ENCODE measurements at regions not wholly inside any gene's neighbourhood (a gene's known extent, or its start where the extent isn't known, plus 50 kb on each side); places are given as distances from the start of the nearest gene placed in this dataset.

- TF ChIP-seq ZNF274 (IDR thresholded peaks at IDR 0.05; ENCODE audit: low read depth, low read length) (no peak), EZH2 (IDR thresholded peaks at IDR 0.05) (no peak), CBX3 (IDR thresholded peaks at IDR 0.05; ENCODE audit: low read depth) (no peak), EZH2phosphoT487 (IDR thresholded peaks at IDR 0.05; ENCODE audit: borderline replicate concordance) (no peak), POLR2A (IDR thresholded peaks at IDR 0.05; ENCODE audit: borderline replicate concordance, extremely low read depth, insufficient read depth, insufficient read length) (no peak), POLR2AphosphoS5 (IDR thresholded peaks at IDR 0.05; ENCODE audit: low read depth, low read length) (no peak), YY1 (IDR thresholded peaks at IDR 0.05; ENCODE audit: extremely low read depth, insufficient replicate concordance, low read depth, low read length) (no peak), CEBPB (IDR thresholded peaks at IDR 0.05; ENCODE audit: low read depth) (no peak), ELF1 (IDR thresholded peaks at IDR 0.05; ENCODE audit: borderline replicate concordance, low read depth) (no peak), EGR1 (IDR thresholded peaks at IDR 0.05; ENCODE audit: low read depth) (no peak), TCF7L2 (IDR thresholded peaks at IDR 0.05; ENCODE audit: borderline replicate concordance, extremely low read depth, insufficient read depth, insufficient read length) (no peak), SRF (IDR thresholded peaks at IDR 0.05; ENCODE audit: low read depth) (no peak), ZFX (IDR thresholded peaks at IDR 0.05) (no peak), ATF3 (IDR thresholded peaks at IDR 0.05) (no peak)
- TF ChIP-seq, protein P1, sequence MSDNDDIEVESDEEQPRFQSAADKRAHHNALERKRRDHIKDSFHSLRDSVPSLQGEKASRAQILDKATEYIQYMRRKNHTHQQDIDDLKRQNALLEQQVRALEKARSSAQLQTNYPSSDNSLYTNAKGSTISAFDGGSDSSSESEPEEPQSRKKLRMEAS (IDR thresholded peaks at IDR 0.05) = no peak
- TF ChIP-seq, protein P2, sequence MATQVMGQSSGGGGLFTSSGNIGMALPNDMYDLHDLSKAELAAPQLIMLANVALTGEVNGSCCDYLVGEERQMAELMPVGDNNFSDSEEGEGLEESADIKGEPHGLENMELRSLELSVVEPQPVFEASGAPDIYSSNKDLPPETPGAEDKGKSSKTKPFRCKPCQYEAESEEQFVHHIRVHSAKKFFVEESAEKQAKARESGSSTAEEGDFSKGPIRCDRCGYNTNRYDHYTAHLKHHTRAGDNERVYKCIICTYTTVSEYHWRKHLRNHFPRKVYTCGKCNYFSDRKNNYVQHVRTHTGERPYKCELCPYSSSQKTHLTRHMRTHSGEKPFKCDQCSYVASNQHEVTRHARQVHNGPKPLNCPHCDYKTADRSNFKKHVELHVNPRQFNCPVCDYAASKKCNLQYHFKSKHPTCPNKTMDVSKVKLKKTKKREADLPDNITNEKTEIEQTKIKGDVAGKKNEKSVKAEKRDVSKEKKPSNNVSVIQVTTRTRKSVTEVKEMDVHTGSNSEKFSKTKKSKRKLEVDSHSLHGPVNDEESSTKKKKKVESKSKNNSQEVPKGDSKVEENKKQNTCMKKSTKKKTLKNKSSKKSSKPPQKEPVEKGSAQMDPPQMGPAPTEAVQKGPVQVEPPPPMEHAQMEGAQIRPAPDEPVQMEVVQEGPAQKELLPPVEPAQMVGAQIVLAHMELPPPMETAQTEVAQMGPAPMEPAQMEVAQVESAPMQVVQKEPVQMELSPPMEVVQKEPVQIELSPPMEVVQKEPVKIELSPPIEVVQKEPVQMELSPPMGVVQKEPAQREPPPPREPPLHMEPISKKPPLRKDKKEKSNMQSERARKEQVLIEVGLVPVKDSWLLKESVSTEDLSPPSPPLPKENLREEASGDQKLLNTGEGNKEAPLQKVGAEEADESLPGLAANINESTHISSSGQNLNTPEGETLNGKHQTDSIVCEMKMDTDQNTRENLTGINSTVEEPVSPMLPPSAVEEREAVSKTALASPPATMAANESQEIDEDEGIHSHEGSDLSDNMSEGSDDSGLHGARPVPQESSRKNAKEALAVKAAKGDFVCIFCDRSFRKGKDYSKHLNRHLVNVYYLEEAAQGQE (IDR thresholded peaks at IDR 0.05; ENCODE audit: low read depth) = no peak
- TF ChIP-seq, protein P3, sequence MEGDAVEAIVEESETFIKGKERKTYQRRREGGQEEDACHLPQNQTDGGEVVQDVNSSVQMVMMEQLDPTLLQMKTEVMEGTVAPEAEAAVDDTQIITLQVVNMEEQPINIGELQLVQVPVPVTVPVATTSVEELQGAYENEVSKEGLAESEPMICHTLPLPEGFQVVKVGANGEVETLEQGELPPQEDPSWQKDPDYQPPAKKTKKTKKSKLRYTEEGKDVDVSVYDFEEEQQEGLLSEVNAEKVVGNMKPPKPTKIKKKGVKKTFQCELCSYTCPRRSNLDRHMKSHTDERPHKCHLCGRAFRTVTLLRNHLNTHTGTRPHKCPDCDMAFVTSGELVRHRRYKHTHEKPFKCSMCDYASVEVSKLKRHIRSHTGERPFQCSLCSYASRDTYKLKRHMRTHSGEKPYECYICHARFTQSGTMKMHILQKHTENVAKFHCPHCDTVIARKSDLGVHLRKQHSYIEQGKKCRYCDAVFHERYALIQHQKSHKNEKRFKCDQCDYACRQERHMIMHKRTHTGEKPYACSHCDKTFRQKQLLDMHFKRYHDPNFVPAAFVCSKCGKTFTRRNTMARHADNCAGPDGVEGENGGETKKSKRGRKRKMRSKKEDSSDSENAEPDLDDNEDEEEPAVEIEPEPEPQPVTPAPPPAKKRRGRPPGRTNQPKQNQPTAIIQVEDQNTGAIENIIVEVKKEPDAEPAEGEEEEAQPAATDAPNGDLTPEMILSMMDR (IDR thresholded peaks at IDR 0.05 in 2 of 3, conservative IDR thresholded peaks at IDR 0.05 in 1 of 3; ENCODE audit: borderline replicate concordance in 1 of 3, insufficient read depth in 1 of 3, low read depth in 2 of 3, low read length in 2 of 3) = no peak
- H3K27ac ChIP-seq (ENCODE audit: low read depth, low read length) = no peak overlapping the region
- H3K9me3 ChIP-seq (ENCODE audit: control insufficient read depth in 1 of 2, insufficient read depth in 1 of 2, low read depth in 1 of 2, low read length in 2 of 2) = no peaks in the 10 kb centered on the region
- no peak overlapping the region for H3K4me3 ChIP-seq (replicated peaks in 1 of 2; ENCODE audit: low read depth in 1 of 2, low read length in 2 of 2)
- ChIA-PET CTCF (no interaction called here), POLR2A (no interaction called here), RAD21 (ENCODE audit: low non-redundant PET in 1 of 2, low total read pairs in 2 of 2, uncharacterized antibody in 2 of 2, unreplicated experiment in 2 of 2) (no interaction called here)
- no peaks in the 10 kb centered on the region for H3K36me3 ChIP-seq (ENCODE audit: control insufficient read depth in 1 of 2, insufficient read depth in 2 of 2, low read length in 2 of 2)
- no peak for DNase-seq (ENCODE audit: low read depth, low spot score)
- H3K4me1 ChIP-seq (ENCODE audit: control insufficient read depth in 1 of 2, insufficient read depth in 2 of 2, low read length in 2 of 2) = no peaks in the 10 kb centered on the region
- H4K20me1 ChIP-seq (ENCODE audit: insufficient read depth) = no peaks in the 10 kb centered on the region
- no peak overlapping the region for H3K9ac ChIP-seq (ENCODE audit: low read length)
- no peak overlapping the region for H2AFZ ChIP-seq (ENCODE audit: low read depth, low read length, poor library complexity, severe bottlenecking)
- H3K79me2 ChIP-seq (ENCODE audit: insufficient read depth, low read length) = no peaks in the 10 kb centered on the region
- H3K4me2 ChIP-seq (ENCODE audit: low read length) = no peak overlapping the region
- no peak for ATAC-seq
- no TSS peak for BruUV-seq (replicated peaks)
- H3K27me3 ChIP-seq (ENCODE audit: insufficient read depth, low read length) = peaks cover 36% of the 10 kb centered on the region
- H3K9me2 ChIP-seq (ENCODE audit: insufficient read depth) = no peaks in the 10 kb centered on the region
- intact Hi-C loops (cut with micrococcal nuclease) = no loop called here
Observed at GRCh38 chr11:112508750-112509149, 248.1 kb upstream of the PLET1 start.

Measured in HCT116 (cell line).